Smooth muscle cell (in vitro differentiated cells): ENCODE measurements at regions not wholly inside any gene's neighbourhood (a gene's known extent, or its start where the extent isn't known, plus 50 kb on each side); places are given as distances from the start of the nearest gene placed in this dataset.

Experiments
- DNase-seq: peaks from one replicate; lab custom pipeline; 2025; ENCODE audit not compliant: unreplicated experiment; lab: John Stamatoyannopoulos, UW
- H2AFZ ChIP-seq: fragments of 200-600 bp; sonication (generic); 2 replicates; pipeline ENCODE4 v1.6.0; 2016; ENCODE audit warnings: antibody characterized with exemption, low read depth, mild to moderate bottlenecking
- H3F3A ChIP-seq: fragments of 200-600 bp; sonication (generic); 2 replicates; pipeline ENCODE4 v1.6.0; 2017; ENCODE audit warnings: antibody characterized with exemption, low read depth
- H3K27ac ChIP-seq: fragments of 200-600 bp; sonication (generic); 2 replicates; pipeline ENCODE4 v1.5.1; 2016; ENCODE audit warnings: low read depth, mild to moderate bottlenecking
- H3K27me3 ChIP-seq: fragments of 200-600 bp; sonication (generic); 2 replicates; pipeline ENCODE4 v1.6.1; 2016; ENCODE audit warnings: low read depth, mild to moderate bottlenecking
- H3K36me3 ChIP-seq: fragments of 200-600 bp; sonication (generic); 2 replicates; pipeline ENCODE4 v1.5.1; 2016; ENCODE audit warnings: low read depth
- H3K4me1 ChIP-seq: fragments of 200-600 bp; sonication (generic); 2 replicates; pipeline ENCODE4 v1.5.1; 2016; ENCODE audit warnings: low read depth
- H3K4me2 ChIP-seq: fragments of 200-600 bp; sonication (generic); 2 replicates; pipeline ENCODE4 v1.6.0; 2016; ENCODE audit warnings: mild to moderate bottlenecking
- H3K4me3 ChIP-seq: fragments of 200-600 bp; sonication (generic); 2 replicates; pipeline ENCODE4 v1.5.1; 2016; ENCODE audit warnings: mild to moderate bottlenecking
- H3K79me2 ChIP-seq: fragments of 200-600 bp; sonication (generic); 2 replicates; pipeline ENCODE4 v1.6.0; 2016; ENCODE audit warnings: low read depth, mild to moderate bottlenecking
- H3K9ac ChIP-seq: fragments of 200-600 bp; sonication (generic); 2 replicates; pipeline ENCODE4 v1.6.0; 2016; ENCODE audit warnings: low read depth
- H3K9me3 ChIP-seq: fragments of 200-600 bp; sonication (generic); replicated peaks from 2 replicates; pipeline ENCODE4 v1.5.1; 2016; ENCODE audit warnings: low read depth
- H4K20me1 ChIP-seq: fragments of 200-600 bp; sonication (generic); 2 replicates; pipeline ENCODE4 v1.6.0; 2016; ENCODE audit warnings: low read depth
- CTCF ChIP-seq: fragments of 200-600 bp; sonication (generic); IDR thresholded peaks from 2 replicates; pipeline ENCODE4 v1.5.1; 2017; ENCODE audit warnings: borderline replicate concordance, mild to moderate bottlenecking, antibody characterized with exemption; ENCODE audit not compliant: insufficient read depth, poor library complexity, severe bottlenecking
- WGBS: methylation state at CpG from one replicate; pipeline ENCODE4 v1.1.7; 2016; ENCODE audit warnings: low lambda C conversion rate; 5-methylcytosine and 5-hydroxymethylcytosine counted together

- H4K20me1 ChIP-seq = no peaks in the 10 kb centered on the region
- peaks cover 7% of the 10 kb centered on the region for H3K9me3 ChIP-seq
- no peak overlapping the region for H3K4me3 ChIP-seq
- H3K27ac ChIP-seq = peak overlapping the region; percentile 79
- no peaks in the 10 kb centered on the region for H3K27me3 ChIP-seq
- peaks cover 9% of the 10 kb centered on the region for H3K4me1 ChIP-seq
- H3K9ac ChIP-seq = no peak overlapping the region
- no peaks in the 10 kb centered on the region for H3K79me2 ChIP-seq
- peaks cover 3% of the 10 kb centered on the region for H3F3A ChIP-seq
- H3K4me2 ChIP-seq = peak overlapping the region; percentile 40
- no peak overlapping the region for H2AFZ ChIP-seq
- no peak for TF ChIP-seq CTCF
- no peaks in the 10 kb centered on the region for H3K36me3 ChIP-seq
- no peak for DNase-seq
Measured at GRCh38 chr12:58710901-58711300, 209.4 kb downstream of the LRIG3 start.

- Histone ChIP-seq H3K27me3 (no peaks in the 10 kb centered on the region), H3K79me2 (no peaks in the 10 kb centered on the region), H3K4me1 (peaks cover 9% of the 10 kb centered on the region), H3K9ac (no peak overlapping the region), H3K27ac (peak overlapping the region; percentile 79), H3K4me2 (peak overlapping the region; percentile 40), H3K4me3 (no peak overlapping the region), H4K20me1 (no peaks in the 10 kb centered on the region), H3K9me3 (peaks cover 7% of the 10 kb centered on the region), H3F3A (peaks cover 3% of the 10 kb centered on the region), H2AFZ (peak overlapping the region; percentile 17), H3K36me3 (no peaks in the 10 kb centered on the region)
- no peak for TF ChIP-seq CTCF
- DNase-seq = no peak
- WGBS = 31% methylated on average over 4 of the region's 4 CpGs
Measured at GRCh38 chr12:58711974-58712373, 208.3 kb downstream of the LRIG3 start.

- Histone ChIP-seq H3K9me3 (peaks cover 7% of the 10 kb centered on the region), H3K4me2 (peak overlapping the region; percentile 40), H4K20me1 (no peaks in the 10 kb centered on the region), H2AFZ (no peak overlapping the region), H3K27me3 (no peaks in the 10 kb centered on the region), H3K36me3 (no peaks in the 10 kb centered on the region), H3K4me1 (peaks cover 9% of the 10 kb centered on the region), H3K27ac (no peak overlapping the region), H3F3A (peaks cover 3% of the 10 kb centered on the region), H3K9ac (no peak overlapping the region), H3K4me3 (no peak overlapping the region), H3K79me2 (no peaks in the 10 kb centered on the region)
- 90% methylated on average over 1 of the region's 1 CpG for WGBS
- TF ChIP-seq CTCF = no peak
- no peak for DNase-seq
Measured at GRCh38 chr12:58712976-58713375, 207.3 kb downstream of the LRIG3 start.

- Histone ChIP-seq H2AFZ (no peak overlapping the region), H3F3A (no peaks in the 10 kb centered on the region), H3K4me2 (no peak overlapping the region), H3K4me1 (no peaks in the 10 kb centered on the region), H3K4me3 (no peak overlapping the region), H4K20me1 (no peaks in the 10 kb centered on the region), H3K79me2 (no peaks in the 10 kb centered on the region), H3K27ac (no peak overlapping the region), H3K27me3 (no peaks in the 10 kb centered on the region), H3K9me3 (peaks cover 3% of the 10 kb centered on the region), H3K9ac (no peak overlapping the region), H3K36me3 (no peaks in the 10 kb centered on the region)
- TF ChIP-seq CTCF = no peak
- no peak for DNase-seq
- WGBS = 90% methylated on average over 1 of the region's 1 CpG
Measured at GRCh38 chr12:58719161-58719560, 201.1 kb downstream of the LRIG3 start.
